PC-9 (cell line): ENCODE measurements at regions not wholly inside any gene's neighbourhood (a gene's known extent, or its start where the extent isn't known, plus 50 kb on each side); places are given as distances from the start of the nearest gene placed in this dataset.

Experiments
- EZH2 ChIP-seq: fragments of 200-600 bp; sonication (generic); IDR thresholded peaks from 2 replicates; pipeline ENCODE4 v1.8.0; 2017; ENCODE audit warnings: antibody characterized with exemption, low read depth
- TF ChIP-seq, protein P1 (sequence below): fragments of 200-600 bp; sonication (generic); conservative IDR thresholded peaks from 2 replicates; pipeline ENCODE4 v1.6.1; 2017; ENCODE audit warnings: mixed run types, antibody characterized with exemption, mild to moderate bottlenecking, moderate library complexity

GRCh38 chr2:167555098-167555720 lies 666.9 kb downstream of the XIRP2 start:
- TF ChIP-seq, protein P1, sequence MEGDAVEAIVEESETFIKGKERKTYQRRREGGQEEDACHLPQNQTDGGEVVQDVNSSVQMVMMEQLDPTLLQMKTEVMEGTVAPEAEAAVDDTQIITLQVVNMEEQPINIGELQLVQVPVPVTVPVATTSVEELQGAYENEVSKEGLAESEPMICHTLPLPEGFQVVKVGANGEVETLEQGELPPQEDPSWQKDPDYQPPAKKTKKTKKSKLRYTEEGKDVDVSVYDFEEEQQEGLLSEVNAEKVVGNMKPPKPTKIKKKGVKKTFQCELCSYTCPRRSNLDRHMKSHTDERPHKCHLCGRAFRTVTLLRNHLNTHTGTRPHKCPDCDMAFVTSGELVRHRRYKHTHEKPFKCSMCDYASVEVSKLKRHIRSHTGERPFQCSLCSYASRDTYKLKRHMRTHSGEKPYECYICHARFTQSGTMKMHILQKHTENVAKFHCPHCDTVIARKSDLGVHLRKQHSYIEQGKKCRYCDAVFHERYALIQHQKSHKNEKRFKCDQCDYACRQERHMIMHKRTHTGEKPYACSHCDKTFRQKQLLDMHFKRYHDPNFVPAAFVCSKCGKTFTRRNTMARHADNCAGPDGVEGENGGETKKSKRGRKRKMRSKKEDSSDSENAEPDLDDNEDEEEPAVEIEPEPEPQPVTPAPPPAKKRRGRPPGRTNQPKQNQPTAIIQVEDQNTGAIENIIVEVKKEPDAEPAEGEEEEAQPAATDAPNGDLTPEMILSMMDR = no peak
- TF ChIP-seq EZH2 = no peak
